Pulmonary artery endothelial cell (primary cell): ENCODE measurements at regions not wholly inside any gene's neighbourhood (a gene's known extent, or its start where the extent isn't known, plus 50 kb on each side); places are given as distances from the start of the nearest gene placed in this dataset.

Experiments used
- DNase-seq: peaks from one replicate; pipeline ENCODE4 v3.0.0-alpha.2; 2011; ENCODE audit warnings: low read depth, low spot score

GRCh38 chr17:59451706-59452105 is 113.7 kb upstream of the DHX40 start:
- no peak for DNase-seq

- DNase-seq: no peak
Observed at GRCh38 chr17:59454633-59455105, 110.7 kb upstream of the DHX40 start.

GRCh38 chr17:59456428-59456827 is 109.0 kb upstream of the DHX40 start:
- DNase-seq: no peak

GRCh38 chr17:59456923-59457615 is 108.3 kb upstream of the DHX40 start:
- no peak for DNase-seq

- no peak for DNase-seq
Observed at GRCh38 chr17:59462385-59462784, 103.0 kb upstream of the DHX40 start.

GRCh38 chr17:59464246-59464645 is 101.2 kb upstream of the DHX40 start:
- no peak for DNase-seq

GRCh38 chr17:59465949-59466307 is 99.5 kb upstream of the DHX40 start:
- DNase-seq: no peak

GRCh38 chr17:59466946-59467801 is 98.2 kb upstream of the DHX40 start:
- no peak for DNase-seq

- DNase-seq: no peak
Observed at GRCh38 chr17:59469786-59470485, 95.5 kb upstream of the DHX40 start.

GRCh38 chr17:59470624-59471297 is 94.6 kb upstream of the DHX40 start:
- DNase-seq: no peak

GRCh38 chr17:59476413-59476812 is 89.0 kb upstream of the DHX40 start:
- no peak for DNase-seq

- DNase-seq: no peak
Observed at GRCh38 chr17:59479141-59479540, 86.3 kb upstream of the DHX40 start.

- DNase-seq: no peak
Observed at GRCh38 chr17:59483860-59484259, 81.5 kb upstream of the DHX40 start.

- DNase-seq: no peak
Observed at GRCh38 chr17:59485015-59485414, 80.4 kb upstream of the DHX40 start.

GRCh38 chr17:59485946-59486345 is 79.5 kb upstream of the DHX40 start:
- no peak for DNase-seq

GRCh38 chr17:59487161-59487873 is 78.1 kb upstream of the DHX40 start:
- no peak for DNase-seq

- DNase-seq: no peak
Observed at GRCh38 chr17:59488805-59489204, 76.6 kb upstream of the DHX40 start.

- DNase-seq: no peak
Observed at GRCh38 chr17:59490216-59490615, 75.2 kb upstream of the DHX40 start.

- DNase-seq: no peak
Observed at GRCh38 chr17:59491353-59492090, 73.9 kb upstream of the DHX40 start.

GRCh38 chr17:59492091-59492451 is 73.3 kb upstream of the DHX40 start:
- no peak for DNase-seq
